GM23338 (cell line): ENCODE measurements at regions not wholly inside any gene's neighbourhood (a gene's known extent, or its start where the extent isn't known, plus 50 kb on each side); places are given as distances from the start of the nearest gene placed in this dataset.

Source experiments
- ATAC-seq: fragments of 200-7000 bp; cut with Tn5 transposase; 3 replicates; pipeline ENCODE4 v1.9.1; 2020
- DNase-seq: peaks from one replicate; pipeline ENCODE4 v3.0.0-alpha.2; 2015; ENCODE audit warnings: low spot score
- H2AFZ ChIP-seq: fragments of 200-600 bp; sonication (generic); 2 replicates; pipeline ENCODE4 v1.8.0; 2016; ENCODE audit warnings: antibody characterized with exemption, mild to moderate bottlenecking, moderate library complexity
- H3F3A ChIP-seq: fragments of 200-600 bp; sonication (generic); replicated peaks from 2 replicates; pipeline ENCODE4 v1.8.0; 2017; ENCODE audit warnings: antibody characterized with exemption, mixed run types, low read depth
- H3K27ac ChIP-seq: fragments of 200-600 bp; sonication (generic); 2 replicates; pipeline ENCODE4 v1.6.1; 2016; ENCODE audit warnings: low read depth
- H3K27me3 ChIP-seq: fragments of 200-600 bp; sonication (generic); 2 replicates; pipeline ENCODE4 v1.8.0; 2016; ENCODE audit warnings: mild to moderate bottlenecking, mixed run types, moderate library complexity; ENCODE audit not compliant: insufficient read depth
- H3K36me3 ChIP-seq: fragments of 200-600 bp; sonication (generic); 2 replicates; pipeline ENCODE4 v1.8.0; 2016; ENCODE audit warnings: mild to moderate bottlenecking; ENCODE audit not compliant: insufficient read depth
- H3K4me1 ChIP-seq: fragments of 200-600 bp; sonication (generic); 2 replicates; pipeline ENCODE4 v1.8.0; 2016; ENCODE audit warnings: mild to moderate bottlenecking, moderate library complexity; ENCODE audit not compliant: insufficient read depth
- H3K4me2 ChIP-seq: fragments of 200-600 bp; sonication (generic); 2 replicates; pipeline ENCODE4 v1.7.1; 2017; ENCODE audit warnings: mixed run types
- H3K4me3 ChIP-seq: fragments of 200-600 bp; sonication (generic); 2 replicates; pipeline ENCODE4 v1.6.1; 2016; ENCODE audit warnings: mixed run types
- H3K79me2 ChIP-seq: fragments of 200-600 bp; sonication (generic); replicated peaks from 2 replicates; pipeline ENCODE4 v1.8.0; 2017; ENCODE audit warnings: mild to moderate bottlenecking; ENCODE audit not compliant: insufficient read depth
- H3K9me2 ChIP-seq: fragments of 200-600 bp; sonication (generic); 2 replicates; pipeline ENCODE4 v1.8.0; 2017; ENCODE audit not compliant: insufficient read depth
- H4K20me1 ChIP-seq: fragments of 200-600 bp; sonication (generic); replicated peaks from 2 replicates; pipeline ENCODE4 v1.8.0; 2017; ENCODE audit warnings: mild to moderate bottlenecking; ENCODE audit not compliant: insufficient read depth
- H3K27ac Mint-ChIP-seq: 2 replicates; pipeline ENCODE4 v1.8.0; 2020; ENCODE audit warnings: inconsistent platforms, mild to moderate bottlenecking, moderate library complexity, mixed read lengths
- H3K27me3 Mint-ChIP-seq: 3 replicates; pipeline ENCODE4 v1.8.0; 2022; ENCODE audit warnings: low read depth, mild to moderate bottlenecking, moderate library complexity, mixed read lengths, inconsistent platforms; ENCODE audit not compliant: insufficient read depth, poor library complexity
- H3K36me3 Mint-ChIP-seq: 3 replicates; pipeline ENCODE4 v1.8.0; 2021; ENCODE audit warnings: low read depth, mild to moderate bottlenecking, inconsistent platforms, moderate library complexity, mixed read lengths
- H3K4me1 Mint-ChIP-seq: 3 replicates; pipeline ENCODE4 v1.8.0; 2020; ENCODE audit warnings: mild to moderate bottlenecking, inconsistent platforms, mixed read lengths
- H3K4me3 Mint-ChIP-seq: 3 replicates; pipeline ENCODE4 v1.8.0; 2021; ENCODE audit warnings: moderate library complexity, mild to moderate bottlenecking, inconsistent platforms, mixed read lengths
- H3K9me3 Mint-ChIP-seq: 3 replicates; pipeline ENCODE4 v1.8.0; 2020; ENCODE audit warnings: moderate library complexity, mild to moderate bottlenecking, inconsistent platforms, mixed read lengths
- CREB1 ChIP-seq: fragments of 250-450 bp; sonication (Bioruptor Pico); IDR thresholded peaks from 2 replicates; pipeline ENCODE4 v1.5.0; 2020; ENCODE audit warnings: low read depth, mild to moderate bottlenecking, moderate library complexity
- CTCF ChIP-seq, 2 experiments: fragments of 200-600 bp in 1 of 2; sonication (generic) in 1 of 2; conservative IDR thresholded peaks; 2 replicates each; pipeline versions ENCODE4 v1.5.1 to v1.6.1; 2016 to 2017; ENCODE audit warnings: antibody characterized with exemption in 2 of 2, low read depth in 2 of 2, mild to moderate bottlenecking in 2 of 2, moderate library complexity in 1 of 2
- ETS1 ChIP-seq: IDR thresholded peaks from 2 replicates; pipeline ENCODE4 v1.6.1; 2016; ENCODE audit warnings: antibody characterized with exemption
- EZH2phosphoT487 ChIP-seq: fragments of 200-600 bp; sonication (generic); IDR thresholded peaks from one replicate; pipeline ENCODE4 v1.8.1; 2018; ENCODE audit warnings: antibody characterized with exemption; ENCODE audit not compliant: unreplicated experiment
- JUNB ChIP-seq: IDR thresholded peaks from one replicate; pipeline ENCODE4 v1.6.1; 2016; ENCODE audit warnings: antibody characterized with exemption; ENCODE audit not compliant: unreplicated experiment
- NANOG ChIP-seq: IDR thresholded peaks from 2 replicates; pipeline ENCODE4 v1.6.1; 2016; ENCODE audit warnings: antibody characterized with exemption, borderline replicate concordance
- POLR2AphosphoS5 ChIP-seq: IDR thresholded peaks from 2 replicates; pipeline ENCODE4 v1.6.1; 2016; ENCODE audit warnings: antibody characterized with exemption, low read depth
- REST ChIP-seq: IDR thresholded peaks from one replicate; pipeline ENCODE4 v1.6.1; 2018; ENCODE audit warnings: antibody characterized with exemption; ENCODE audit not compliant: unreplicated experiment
- STAT1 ChIP-seq: IDR thresholded peaks from one replicate; pipeline ENCODE4 v1.6.1; 2016; ENCODE audit warnings: antibody characterized with exemption; ENCODE audit not compliant: unreplicated experiment
- ZNF114 ChIP-seq: fragments of 250-450 bp; sonication (Bioruptor Pico); IDR thresholded peaks from 2 replicates; pipeline ENCODE4 v1.5.0; 2020; ENCODE audit warnings: mild to moderate bottlenecking, moderate library complexity
- ZNF331 ChIP-seq: fragments of 250-450 bp; sonication (Bioruptor Pico); IDR thresholded peaks from 2 replicates; pipeline ENCODE4 v1.5.0; 2020; ENCODE audit warnings: low read depth, mild to moderate bottlenecking, moderate library complexity

- no peak for TF ChIP-seq ETS1
- no peak for TF ChIP-seq STAT1
- TF ChIP-seq JUNB, result no peak
Observed at GRCh38 chr6:12494161-12494560, 204.0 kb downstream of the EDN1 start (continued).

- Histone ChIP-seq H3K9me2 (no peaks in the 10 kb centered on the region), H3F3A (no peaks in the 10 kb centered on the region), H3K27ac (no peak overlapping the region), H3K4me1 (no peaks in the 10 kb centered on the region), H3K79me2 (no peaks in the 10 kb centered on the region), H3K36me3 (no peaks in the 10 kb centered on the region; the same call in 1 of the 2 replicates), H3K4me3 (no peak overlapping the region), H2AFZ (no peak overlapping the region), H4K20me1 (no peaks in the 10 kb centered on the region), H3K27me3 (no peaks in the 10 kb centered on the region), H3K4me2 (no peak overlapping the region)
- H3K4me3 Mint-ChIP-seq, result no peak overlapping the region
- TF ChIP-seq JUNB, result no peak
- H3K36me3 Mint-ChIP-seq, result no peaks in the 10 kb centered on the region
- no peaks in the 10 kb centered on the region for H3K27me3 Mint-ChIP-seq
- peaks cover 3% of the 10 kb centered on the region; the same call in 1 of the 3 replicates for H3K9me3 Mint-ChIP-seq
- ATAC-seq (no peak), DNase-seq (no peak)
- no peak overlapping the region for H3K27ac Mint-ChIP-seq
- no peaks in the 10 kb centered on the region for H3K4me1 Mint-ChIP-seq
Observed at GRCh38 chr6:12501990-12502389, 211.8 kb downstream of the EDN1 start.

GRCh38 chr6:12504325-12504966 lies 212.1 kb upstream of the PHACTR1 start:
- DNase-seq, result peak; percentile 74
- Histone ChIP-seq H3K79me2 (no peaks in the 10 kb centered on the region), H3K4me2 (no peak overlapping the region), H3K9me2 (no peaks in the 10 kb centered on the region; the same call in 1 of the 2 replicates), H3K27ac (no peak overlapping the region), H2AFZ (no peak overlapping the region), H3K27me3 (no peaks in the 10 kb centered on the region), H3F3A (no peaks in the 10 kb centered on the region), H3K4me3 (no peak overlapping the region), H4K20me1 (no peaks in the 10 kb centered on the region), H3K4me1 (no peaks in the 10 kb centered on the region), H3K36me3 (no peaks in the 10 kb centered on the region; the same call in 1 of the 2 replicates)
- peak; percentile 95 for ATAC-seq
- Mint-ChIP-seq H3K4me3 (no peak overlapping the region), H3K27ac (no peak overlapping the region), H3K36me3 (no peaks in the 10 kb centered on the region), H3K27me3 (no peaks in the 10 kb centered on the region), H3K4me1 (no peaks in the 10 kb centered on the region), H3K9me3 (no peaks in the 10 kb centered on the region)
- TF ChIP-seq EZH2phosphoT487 (no peak), CTCF (conservative IDR thresholded peaks at IDR 0.05; ENCODE audit: low read depth in 2 of 2) (peak; percentile 69 to 84)

GRCh38 chr6:12505486-12505885 lies 211.1 kb upstream of the PHACTR1 start:
- Mint-ChIP-seq H3K27ac (no peak overlapping the region), H3K9me3 (no peaks in the 10 kb centered on the region; the same call in 2 of the 3 replicates), H3K4me1 (no peaks in the 10 kb centered on the region), H3K36me3 (no peaks in the 10 kb centered on the region), H3K4me3 (no peak overlapping the region), H3K27me3 (no peaks in the 10 kb centered on the region)
- H3K4me3 ChIP-seq, result no peak overlapping the region
- H4K20me1 ChIP-seq, result no peaks in the 10 kb centered on the region
- H3K4me1 ChIP-seq, result no peaks in the 10 kb centered on the region
- H3K27ac ChIP-seq, result no peak overlapping the region
- no peak for DNase-seq
- H3K27me3 ChIP-seq, result no peaks in the 10 kb centered on the region
- H3K4me2 ChIP-seq, result no peak overlapping the region
- ATAC-seq, result no peak
- H3K79me2 ChIP-seq, result no peaks in the 10 kb centered on the region
- no peak overlapping the region for H2AFZ ChIP-seq
- H3K36me3 ChIP-seq, result no peaks in the 10 kb centered on the region; the same call in 1 of the 2 replicates
- no peaks in the 10 kb centered on the region for H3F3A ChIP-seq
- H3K9me2 ChIP-seq, result no peaks in the 10 kb centered on the region; the same call in 1 of the 2 replicates
- no peak for TF ChIP-seq REST
- TF ChIP-seq ZNF331, result no peak
- TF ChIP-seq ZNF114, result no peak
- TF ChIP-seq EZH2phosphoT487, result no peak
- no peak for TF ChIP-seq CREB1
- no peak for TF ChIP-seq JUNB
- no peak for TF ChIP-seq POLR2AphosphoS5
- no peak for TF ChIP-seq NANOG
